ENCODE measurements at regions not wholly inside any gene's neighbourhood (a gene's known extent, or its start where the extent isn't known, plus 50 kb on each side); places are given as distances from the start of the nearest gene placed in this dataset.
A peak's percentile ranks its signal among the peaks of the same experiment; 100 is the strongest.

DNA sequence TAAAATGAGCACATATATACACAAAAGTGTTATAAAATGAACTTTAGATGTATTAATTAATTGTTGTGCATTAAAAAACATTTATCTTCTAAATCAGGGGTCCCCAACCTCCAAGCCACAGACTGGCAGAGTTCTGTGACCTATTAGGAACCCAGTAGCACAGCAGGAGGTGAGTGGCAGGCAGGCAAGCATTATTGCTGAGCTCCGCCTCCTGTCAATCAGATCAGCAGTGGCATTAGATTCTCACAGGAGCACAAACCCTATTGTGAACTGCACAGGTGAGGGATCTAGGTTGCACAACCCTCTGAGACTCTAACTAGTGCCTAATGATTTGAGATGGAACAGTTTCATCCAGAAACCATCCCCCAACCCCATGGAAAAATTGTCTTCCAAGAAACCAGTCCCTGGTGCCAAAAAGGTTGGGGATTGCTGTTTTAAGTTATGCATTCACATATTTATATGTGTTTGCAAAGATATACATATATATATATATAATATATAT, 583.7 kb downstream of the KCNJ2 start:
- DNase-seq, result no peak

DNA sequence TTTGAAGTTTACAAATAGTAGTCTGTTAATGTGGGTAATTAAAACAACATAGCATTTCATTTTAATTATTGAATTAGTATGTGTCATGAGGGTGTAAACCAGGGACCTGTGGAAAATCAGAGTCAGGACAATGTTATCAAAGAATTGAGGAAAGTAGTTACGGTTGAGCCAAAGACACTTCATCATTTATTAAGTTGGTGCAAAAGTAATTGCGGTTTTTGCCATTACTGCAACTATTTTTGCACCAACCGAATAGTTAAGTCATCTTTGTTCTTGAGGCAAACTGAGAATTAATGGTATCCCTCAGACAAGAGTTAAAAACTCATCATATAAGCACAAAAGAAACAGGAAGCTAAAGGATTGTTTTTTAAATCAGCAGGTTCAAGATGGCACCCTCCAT, 593.7 kb downstream of the KCNJ2 start:
- DNase-seq, result no peak

DNA sequence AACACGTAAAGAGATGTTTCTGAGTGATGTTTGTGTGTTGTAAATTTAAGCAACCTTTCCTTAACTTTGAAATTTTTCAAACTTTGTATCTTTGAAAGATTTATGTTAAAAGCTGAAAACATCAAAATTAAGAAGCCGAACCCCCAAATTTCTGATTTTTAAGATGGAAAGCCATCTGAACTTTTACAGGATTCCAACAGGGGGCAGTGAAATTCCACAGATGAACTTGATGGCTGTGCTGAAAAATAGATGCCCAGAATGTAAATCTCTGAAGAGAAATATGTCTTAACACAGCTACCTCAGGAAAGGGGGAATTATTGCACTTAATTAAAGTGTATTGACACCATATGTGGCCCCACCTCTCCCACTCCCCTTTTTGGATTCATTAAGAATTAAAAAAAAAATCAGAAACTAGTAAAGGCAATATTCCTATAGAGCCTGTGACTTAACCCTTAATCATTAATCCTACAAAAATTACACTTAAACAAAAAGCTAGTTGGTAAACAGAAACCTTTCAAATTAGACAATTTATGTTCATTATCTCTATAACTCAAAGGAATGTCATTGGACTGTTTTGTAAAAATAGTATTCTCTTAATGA, 597.9 kb downstream of the KCNJ2 start:
- DNase-seq, result peak; percentile 51

DNA sequence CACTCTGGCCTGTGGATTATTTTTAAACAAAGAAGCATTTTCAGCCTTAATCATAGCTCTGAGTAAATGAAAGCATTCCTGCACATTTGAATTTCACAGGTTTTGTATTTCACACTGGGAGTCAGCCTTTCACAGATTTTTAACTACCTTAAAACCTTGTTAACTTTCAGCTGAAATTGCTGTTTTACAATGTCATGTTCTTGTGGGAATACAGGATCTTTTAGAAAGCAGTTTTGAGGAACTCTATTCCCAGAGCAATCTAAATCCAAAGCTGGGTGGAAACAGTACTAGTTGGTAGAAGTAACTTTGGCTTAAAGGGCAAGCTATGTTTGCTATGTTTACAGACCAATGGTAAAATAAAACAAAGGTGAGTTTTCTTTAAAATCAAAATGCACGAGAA, 600.6 kb downstream of the KCNJ2 start:
- no peak for DNase-seq

DNA sequence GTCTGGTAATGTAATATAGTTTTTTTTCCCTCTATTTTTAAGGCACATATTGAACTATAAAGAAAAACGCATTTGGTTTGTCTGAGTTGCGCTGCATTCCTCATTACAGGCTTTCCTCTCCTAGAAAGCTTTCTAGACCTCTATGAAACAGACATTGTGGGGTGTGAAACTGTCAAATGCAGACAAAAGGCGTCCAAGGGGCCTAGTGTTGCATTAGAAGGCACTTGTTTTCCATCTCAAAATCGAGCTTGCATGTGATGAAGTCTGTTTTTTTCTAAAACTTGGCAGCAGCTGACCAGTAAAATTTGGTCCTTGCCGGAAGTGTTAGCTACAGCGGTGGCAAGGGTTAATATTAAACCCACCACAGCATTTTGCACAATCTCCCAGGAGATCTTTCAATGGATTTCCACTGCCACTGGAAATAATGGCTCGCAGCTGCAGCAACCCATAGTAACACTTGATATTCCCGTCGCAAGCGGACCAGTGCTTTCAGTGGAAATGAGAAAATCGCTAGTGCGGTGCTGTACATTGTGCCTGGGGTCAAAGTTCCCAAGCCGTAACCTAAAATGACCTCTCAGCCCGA, 602.6 kb downstream of the KCNJ2 start:
- DNase-seq, result no peak

DNA sequence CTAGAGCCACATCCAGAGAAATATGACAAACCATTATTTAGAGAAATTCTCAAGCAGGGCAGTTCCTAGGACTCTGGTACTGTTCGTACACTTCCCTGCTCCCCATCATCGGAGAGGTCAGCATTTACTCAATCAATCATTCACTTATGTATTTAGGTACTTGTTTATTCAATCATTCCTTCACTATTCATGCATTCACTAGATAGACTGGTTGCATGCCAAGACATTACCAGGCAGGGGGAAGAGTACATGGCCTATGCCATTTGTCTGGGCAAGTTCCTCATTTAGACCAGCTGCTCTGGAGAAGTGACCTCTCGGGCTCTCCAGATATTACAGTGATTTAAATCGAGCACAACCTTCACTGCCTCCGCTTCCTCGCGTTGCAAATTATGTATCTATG, 603.4 kb downstream of the KCNJ2 start:
- DNase-seq, result peak; percentile 3

DNA sequence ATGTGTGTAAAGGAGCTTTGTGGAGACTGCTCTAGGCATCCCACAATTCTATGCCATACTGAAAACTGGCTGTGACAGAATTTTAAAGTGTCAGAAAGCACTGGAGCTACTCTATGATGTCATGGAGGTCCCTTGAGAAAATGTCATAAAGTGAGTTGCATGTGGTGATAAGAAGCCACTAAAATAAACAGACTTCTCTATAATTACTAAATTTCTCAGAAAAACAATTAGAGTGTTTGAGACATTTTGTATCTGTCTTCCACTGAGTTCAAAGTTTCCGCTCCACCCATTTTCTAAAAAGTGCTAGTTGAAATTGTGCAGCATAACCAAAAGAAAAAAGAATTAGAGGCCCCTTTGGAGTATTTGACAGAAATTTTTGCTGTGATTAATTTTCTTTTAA, 603.9 kb downstream of the KCNJ2 start:
- DNase-seq, result no peak

DNA sequence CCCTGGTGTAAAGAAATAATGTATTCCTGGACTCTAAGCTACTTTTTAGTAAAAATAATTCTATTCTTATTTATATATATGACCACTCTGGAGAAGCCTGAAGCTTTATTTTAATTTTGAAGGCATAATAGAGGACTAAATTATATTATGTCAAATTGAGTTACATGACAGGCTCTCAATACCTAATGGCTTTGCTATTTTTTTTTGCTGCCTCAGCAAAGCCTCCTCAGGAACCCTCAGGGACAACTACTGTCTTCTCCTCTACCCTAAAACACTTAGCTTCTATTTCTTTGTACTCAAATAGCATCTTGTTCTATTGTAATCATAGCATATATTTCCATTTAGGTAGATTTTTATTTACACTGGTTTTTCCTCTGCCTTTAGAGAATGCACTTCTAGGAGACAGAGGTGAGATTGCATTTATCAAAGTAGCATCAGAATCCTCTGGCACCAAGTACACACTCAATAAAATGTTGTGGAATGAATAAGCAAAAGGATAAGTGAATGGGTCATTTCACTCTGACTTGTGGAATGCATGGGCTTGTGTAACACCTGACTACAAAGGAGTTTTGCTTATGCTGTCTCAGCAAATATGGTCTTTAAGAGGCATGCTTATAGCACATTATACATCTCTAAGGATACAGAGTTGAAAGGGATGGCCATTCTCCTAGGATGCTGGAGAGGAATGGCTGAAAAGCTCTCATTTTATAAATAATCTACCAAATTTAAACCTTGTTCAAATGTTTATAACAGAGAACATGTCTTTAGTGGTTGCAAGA, 605.2 kb downstream of the KCNJ2 start:
- DNase-seq, result no peak

DNA sequence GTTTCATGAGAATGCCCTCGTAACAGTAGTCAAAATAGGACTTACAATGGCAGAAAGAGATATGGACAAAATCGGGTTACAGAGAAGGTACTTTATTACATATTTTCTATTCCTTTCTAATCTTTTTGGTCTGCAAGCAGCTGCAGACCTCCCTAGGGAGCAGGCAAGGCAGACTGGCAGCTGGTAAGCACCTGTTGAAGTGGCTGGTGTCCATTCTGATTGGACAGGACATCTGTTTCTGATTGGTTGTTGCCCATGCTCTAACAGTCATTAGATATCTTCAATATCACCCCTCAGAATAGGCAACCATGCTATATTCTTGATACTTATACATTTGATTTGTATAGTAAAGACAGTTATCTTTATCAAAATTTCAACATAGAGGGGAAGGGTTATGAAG, 606.3 kb downstream of the KCNJ2 start:
- no peak for DNase-seq

DNA sequence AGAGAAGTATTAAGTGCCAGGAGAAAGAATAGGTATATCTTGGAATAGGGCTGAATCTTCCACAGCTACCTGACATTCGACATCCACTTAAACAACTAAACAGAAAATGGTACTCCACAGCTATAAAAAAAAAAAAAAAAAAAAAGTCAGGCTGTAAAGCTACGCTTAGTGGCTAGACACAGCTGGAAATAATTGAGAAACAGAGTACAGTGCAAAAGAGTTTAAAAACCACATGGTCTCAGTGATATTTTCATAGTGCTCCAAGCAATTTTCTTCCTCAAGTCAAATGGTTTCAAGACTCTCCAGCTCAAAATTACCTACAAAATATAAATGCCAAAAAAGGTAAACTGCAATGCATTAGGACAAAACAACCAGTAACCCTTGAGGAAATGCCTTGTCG, 607.1 kb downstream of the KCNJ2 start:
- DNase-seq, result no peak

DNA sequence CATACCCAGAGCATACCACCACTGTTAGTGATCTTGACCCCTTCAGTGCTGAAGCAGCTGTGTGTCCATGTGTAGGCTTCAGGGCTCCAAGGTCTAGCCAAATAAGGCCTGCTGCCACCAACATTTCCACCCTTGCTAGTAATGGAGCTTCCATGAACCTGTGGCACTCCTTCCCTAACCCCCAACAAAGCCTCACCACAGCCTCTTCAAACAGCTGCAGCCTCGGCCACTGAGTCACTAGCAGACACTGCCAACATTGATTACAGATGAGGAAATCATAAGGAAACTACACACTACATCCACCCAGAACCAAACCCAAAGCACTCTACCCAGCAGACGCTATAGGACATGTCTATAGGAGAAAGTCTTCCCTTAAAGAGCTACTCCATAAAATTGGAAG, 610.7 kb downstream of the KCNJ2 start:
- no peak for DNase-seq

DNA sequence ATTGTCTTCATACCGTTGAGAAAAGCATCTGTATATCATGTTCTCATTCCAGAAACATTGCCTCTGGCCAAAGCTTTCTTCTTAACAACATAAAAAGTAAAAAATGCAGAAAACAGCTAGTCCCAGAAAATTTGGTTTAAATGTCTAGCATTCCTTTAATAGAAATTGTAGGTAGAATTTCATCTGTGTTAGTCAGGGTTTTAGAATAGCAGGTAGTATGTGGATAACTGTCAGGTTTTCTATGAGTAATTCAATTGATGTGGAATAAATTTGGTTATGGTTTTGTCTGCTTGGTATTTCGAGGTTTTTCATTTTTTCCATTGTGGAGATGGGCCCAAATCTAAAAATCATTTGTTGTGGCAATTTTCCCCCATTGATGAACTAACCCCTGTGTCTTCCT, 616.7 kb downstream of the KCNJ2 start:
- no peak for DNase-seq

DNA sequence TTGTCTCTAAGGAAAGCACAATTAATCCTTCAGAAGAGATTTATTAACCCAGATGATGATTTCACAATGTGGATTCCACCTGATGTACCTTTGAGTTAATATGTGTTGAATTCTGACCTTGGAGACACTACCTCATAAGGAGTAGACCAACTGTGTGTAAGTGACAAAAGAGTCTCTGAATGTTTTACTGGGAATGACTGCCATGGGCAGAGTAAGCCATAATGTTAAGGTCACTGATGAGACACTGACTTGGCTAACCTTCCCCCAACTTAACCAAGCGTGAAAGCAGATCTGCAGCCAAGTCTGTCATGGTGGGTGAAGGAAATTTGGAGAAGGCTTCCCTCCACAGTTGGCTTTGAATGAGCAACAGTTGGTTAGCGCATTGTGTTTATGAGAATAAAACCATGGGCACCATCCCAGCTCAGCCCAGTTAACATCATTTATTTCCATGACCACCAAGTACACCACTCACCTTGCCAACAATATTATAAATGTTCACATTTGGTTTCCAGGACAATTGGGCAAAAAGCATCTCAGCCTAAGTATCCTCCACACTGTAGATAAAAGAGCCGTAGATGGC, 618.5 kb downstream of the KCNJ2 start:
- DNase-seq, result no peak

DNA sequence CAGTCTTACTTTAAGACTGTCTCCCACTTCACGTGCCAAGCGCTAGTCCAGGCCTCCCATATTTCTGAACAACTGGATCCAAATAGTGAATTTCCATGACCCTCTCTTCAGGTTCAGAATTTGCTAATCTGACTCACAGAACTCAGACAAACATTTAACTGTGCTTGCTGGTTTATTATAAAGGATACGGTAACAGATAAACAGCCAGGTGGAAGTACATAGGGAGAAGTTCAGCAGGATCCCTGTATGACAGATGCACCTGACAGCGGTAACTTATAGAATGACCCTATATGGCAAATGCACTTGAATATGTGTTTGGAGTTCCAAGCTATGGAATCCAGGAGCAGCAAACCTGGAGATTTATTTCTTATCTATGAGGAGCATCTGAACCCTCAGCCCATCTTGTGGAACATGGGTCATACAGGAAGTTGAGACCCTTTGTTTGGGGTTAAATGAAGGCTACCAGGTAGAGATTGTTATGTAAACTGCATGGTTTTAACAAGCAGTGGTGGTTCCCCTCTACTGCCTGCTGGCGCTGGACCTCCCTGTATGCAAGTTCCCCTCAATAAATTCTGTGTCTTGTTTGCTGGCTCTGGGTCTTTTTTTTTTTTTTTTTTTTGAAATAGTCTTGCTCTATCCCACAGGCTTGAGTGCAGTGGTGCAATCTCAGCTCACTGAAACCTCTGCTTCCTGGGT, 622.6 kb downstream of the KCNJ2 start:
- DNase-seq, result no peak

DNA sequence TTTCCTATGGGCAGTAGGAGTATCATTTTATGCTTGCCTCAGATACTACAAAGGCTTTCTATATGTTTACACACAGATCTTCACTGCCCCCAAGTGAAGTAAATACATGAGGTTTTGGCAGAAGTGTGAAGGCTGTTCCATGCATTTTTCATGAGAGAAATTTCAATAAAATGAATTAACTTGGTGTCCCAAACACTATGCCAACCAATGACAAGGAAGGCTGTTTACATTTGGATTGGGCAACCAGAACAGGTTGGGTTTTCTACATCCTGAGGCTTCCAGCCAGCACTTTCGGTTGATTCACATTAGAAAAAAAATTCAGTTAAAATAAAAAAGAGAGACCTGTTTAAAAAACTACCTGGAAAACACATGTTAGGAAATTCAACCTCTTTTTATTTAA, 625.4 kb downstream of the KCNJ2 start:
- no peak for DNase-seq

DNA sequence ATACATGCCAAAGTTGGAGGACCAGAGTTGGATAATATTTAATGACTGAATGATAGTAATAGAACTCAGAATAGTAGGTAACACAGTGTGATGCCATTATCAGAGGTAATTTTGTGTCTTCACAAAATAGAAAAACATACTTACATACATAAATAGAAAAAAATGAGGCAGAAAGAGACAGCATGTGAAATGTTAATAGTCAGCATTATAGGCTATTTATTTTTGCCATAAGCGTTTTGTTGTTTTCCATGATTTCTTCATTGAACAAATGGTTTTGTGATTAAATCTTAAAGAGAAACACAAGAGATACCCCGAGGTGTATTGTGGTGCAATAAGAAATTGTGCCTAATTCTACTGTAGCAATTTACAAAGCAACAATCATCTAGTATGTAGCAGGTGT, 626.3 kb downstream of the KCNJ2 start:
- DNase-seq, result no peak

DNA sequence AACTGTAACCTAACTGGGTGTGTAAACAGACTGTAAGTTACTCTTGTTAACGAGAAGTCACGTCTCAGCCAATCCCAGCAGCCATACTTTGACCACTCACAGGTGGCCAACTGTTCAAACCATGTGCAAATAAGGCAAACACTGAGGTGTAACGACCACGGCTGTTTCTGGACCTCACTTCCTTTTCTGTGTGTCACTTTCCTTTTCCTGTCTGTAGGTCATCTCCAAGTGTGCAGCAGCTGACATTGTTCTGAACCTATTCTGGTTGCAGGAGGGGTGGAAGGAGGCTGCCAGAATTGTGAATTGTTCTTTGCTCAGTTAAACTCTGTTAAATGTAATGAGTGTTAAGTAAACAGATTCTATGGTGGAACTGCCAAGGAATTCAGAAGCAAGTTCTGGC, 627.4 kb downstream of the KCNJ2 start:
- DNase-seq, result no peak

DNA sequence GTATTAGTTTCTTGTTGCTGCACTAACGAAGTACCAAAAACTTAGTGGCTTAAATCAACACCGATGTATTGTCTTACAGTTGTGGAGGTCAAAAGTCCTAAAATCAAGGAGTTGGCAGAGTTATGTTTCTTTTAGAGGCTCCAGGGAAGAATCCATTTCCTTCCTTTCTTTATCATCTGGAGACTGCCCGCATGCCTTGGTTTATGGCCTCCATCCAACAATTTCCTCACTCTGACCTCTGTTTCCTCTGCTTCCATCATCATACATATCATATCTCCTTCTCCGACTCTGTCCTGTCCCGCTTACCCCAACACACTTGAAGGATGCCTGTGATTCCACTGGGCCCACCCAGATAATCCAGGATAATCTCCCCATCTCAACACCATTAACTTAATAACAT, 627.8 kb downstream of the KCNJ2 start:
- DNase-seq, result no peak

DNA sequence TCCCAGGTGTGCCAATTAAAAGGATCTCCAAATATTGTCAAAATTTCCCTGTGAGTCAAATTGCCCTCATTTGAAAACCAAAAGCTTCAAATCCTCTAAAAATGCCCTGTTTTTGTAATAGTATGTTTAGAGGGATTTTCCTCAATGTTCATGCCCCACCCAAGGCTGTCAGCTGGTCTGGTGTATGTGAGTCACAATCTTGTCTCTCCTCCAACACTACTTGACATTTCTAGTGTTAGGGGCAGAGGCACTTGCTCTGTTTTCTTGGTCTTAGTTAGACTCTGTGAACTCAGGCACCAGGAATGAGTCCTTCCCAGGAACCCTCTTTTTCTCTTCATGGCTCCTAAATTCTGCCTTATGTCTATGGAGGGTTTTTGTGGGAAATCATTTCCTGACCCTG, 634.8 kb downstream of the KCNJ2 start:
- DNase-seq, result no peak

DNA sequence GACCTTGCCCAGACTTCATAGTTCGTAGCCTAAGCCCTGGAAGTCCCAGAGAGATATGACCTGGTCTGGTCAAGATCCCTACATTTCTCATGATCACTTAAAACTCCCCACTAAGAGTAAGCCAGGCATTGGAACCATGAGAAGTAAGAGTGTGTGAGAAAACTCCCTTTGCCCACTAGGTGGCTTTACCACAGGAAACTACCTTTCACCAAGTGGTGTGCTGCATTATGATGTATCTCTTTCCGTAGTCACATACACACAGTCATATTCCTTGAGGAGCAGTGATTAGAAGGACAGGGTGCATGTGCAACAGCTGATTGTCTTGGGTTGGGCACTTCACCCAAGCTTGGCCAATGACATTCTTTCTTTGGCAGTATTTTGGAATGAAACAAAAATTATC, 639.3 kb downstream of the KCNJ2 start:
- peak; percentile 28 for DNase-seq

DNA sequence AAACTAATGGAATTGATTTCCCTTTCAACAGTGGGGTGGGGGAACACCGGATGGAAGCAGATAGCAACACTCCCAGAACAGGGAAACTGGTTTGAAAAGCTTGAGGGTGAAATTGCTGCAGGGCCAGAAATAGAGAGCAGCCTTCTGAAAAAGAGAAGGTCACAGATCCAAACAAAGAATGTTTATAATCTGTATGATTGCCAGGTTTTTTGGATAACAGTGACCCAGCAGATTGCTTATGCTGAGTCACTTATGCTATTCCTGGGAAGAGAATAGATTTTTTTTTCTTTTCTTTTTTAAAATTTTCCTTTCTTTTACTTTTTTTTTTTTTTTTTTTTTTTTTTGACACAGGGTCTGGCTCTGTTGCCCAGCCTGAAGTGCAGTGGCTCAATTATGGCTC, 641.3 kb downstream of the KCNJ2 start:
- DNase-seq, result no peak

DNA sequence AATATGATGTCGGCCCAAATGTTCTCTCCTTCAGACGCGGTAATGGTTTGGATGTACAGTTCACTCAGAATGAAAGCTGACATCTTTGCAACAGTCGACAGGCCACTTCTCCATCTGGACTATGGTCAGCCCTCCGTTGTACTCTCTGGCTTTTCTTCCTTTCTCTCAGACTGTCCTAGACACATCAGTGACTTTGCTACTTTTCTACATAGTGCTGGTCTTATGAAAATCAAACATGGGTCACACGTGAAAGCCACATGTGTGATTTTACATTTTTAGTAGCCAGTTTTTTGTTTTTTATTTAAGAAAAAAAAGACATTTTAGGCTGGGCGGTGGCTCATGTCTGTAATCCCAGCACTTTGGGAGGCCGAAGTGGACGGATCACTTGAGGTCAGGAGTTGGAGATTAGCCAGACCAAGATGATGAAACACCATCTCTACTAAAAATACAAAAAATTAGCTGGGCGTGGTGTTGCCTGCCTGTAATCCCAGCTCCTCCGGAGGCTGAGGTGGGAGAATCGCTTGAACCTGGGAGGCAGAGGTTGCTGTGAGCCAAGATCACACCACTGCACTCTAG, 644.1 kb downstream of the KCNJ2 start:
- no peak for DNase-seq

DNA sequence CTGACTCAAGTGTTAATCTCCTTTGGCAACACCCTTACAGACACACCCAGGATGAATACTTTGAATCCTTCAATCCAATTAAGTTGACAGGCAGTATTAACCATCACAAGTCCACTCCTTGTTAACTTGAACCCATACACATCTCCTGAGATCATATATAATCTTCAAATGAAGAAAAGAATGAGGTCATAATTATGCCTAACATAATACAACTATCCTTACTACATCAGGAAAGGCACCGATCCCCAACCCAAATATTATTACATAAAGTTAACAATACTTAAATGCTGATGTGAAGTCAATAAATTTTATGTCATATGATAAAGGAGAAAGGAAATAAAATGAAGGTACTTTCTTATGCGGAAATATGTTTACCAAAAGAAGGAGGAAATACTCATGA, 649.9 kb downstream of the KCNJ2 start:
- no peak for DNase-seq

Measured in hematopoietic multipotent progenitor cell treated with erythropoietin and hydrocortisone succinate and interleukin-3 and kit ligand, for 6 days (in vitro differentiated cells).